HG03064 (cell line): ENCODE measurements at regions not wholly inside any gene's neighbourhood (a gene's known extent, or its start where the extent isn't known, plus 50 kb on each side); places are given as distances from the start of the nearest gene placed in this dataset.
A peak's percentile ranks its signal among the peaks of the same experiment; 100 is the strongest.

ENCODE experiments used
- ATAC-seq: cut with Tn5 transposase; IDR thresholded peaks from one replicate; pipeline ENCODE4 v1.9.1; 2021; ENCODE audit warnings: low read depth; ENCODE audit not compliant: unreplicated experiment

DNA sequence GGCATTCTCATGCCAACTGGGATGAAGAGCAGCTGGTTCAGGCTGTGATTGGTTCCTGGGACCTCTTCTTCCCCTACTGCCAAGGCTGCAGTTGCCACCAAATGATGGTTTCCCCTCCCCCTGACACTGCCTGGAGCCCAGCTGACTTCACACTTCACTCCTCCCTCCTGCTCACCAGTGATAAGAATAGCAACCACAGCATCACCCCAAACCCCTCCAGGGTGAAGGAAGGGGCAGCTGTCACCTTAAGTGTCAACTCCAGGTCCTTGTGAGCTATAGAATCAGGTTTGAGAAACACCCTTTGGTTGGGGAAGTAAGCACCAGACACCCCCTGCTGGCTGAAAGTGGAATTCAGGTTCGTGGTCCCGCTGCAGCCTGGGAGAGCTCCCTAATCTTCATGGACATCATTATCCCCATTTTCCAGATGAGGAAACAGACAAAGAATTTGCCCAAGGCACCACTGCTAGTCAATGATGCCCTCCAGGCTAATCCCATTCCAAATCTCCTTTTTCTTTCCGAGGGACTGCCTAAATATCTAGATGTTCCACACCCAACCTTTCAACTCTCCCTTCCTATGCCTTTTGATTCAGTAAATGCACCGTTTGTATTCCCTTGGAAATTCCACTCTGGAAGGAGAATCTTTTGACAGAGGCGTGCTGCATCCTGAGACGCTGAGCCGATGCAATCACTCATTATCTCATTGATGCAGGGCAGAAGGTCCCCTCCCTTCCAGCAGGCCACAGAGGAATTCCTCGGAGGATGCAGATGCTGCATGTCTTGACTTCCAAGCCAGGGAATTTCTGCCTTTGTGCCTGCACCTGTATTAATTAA, 50.6 kb upstream of the UQCRFS1 start:
- ATAC-seq = no peak

DNA sequence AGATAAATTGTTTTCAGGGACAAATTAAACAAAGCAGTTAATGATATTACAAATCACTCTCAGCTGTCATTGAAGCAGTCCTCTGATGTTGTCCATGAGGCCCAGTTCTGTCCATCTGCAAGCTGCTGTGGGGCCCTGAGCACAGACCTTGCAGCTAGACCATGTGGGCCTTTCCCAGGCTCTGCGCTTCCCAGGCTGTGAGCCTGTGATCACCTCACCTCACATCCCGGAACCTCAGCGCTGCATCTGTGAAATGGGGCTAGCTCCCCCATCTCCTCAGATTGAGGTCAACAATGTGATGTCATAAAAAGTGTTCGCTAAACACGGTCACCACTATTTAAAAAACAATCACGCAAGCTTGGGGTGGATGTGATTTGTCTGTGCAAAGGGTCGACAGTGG, 51.9 kb upstream of the UQCRFS1 start:
- no peak for ATAC-seq

DNA sequence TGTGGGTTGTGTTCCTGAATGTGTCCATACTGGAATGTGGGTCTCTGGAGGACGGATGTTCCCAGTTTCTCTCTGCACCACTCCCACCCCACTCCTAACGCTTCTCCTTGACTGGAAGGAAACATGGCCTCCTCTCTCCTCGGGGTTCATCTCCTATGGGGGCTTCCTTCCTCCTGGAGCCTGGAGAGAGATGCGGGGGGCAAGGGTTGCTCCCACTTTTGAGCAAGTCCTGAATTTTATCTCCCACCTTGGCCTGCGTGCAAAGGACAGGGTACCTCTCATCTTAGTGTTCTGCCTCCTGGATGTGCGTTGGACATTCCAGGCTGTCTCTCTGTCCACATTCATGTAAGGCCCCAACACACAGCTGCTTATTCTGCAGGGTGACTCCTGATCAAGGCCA, 52.5 kb upstream of the UQCRFS1 start:
- no peak for ATAC-seq

DNA sequence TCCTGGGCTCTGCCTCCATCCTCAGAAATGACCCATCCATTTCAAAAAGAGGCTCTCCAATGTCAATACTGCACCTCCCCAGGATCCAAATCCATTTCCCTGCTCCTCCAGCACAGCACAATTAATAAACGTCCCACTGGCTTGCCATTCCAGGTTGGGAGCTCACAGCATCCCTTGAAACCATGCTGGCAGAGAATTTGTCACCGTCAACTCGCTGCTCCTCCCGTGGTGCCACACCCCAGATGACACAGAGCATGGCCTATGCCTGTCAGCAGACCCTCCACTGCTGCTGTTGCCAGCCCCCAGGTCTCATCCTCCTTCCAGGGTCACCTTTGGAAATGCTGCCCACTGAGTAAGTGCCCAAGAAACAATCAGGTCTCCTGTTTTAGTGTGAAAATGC, 53.0 kb upstream of the UQCRFS1 start:
- no peak for ATAC-seq

DNA sequence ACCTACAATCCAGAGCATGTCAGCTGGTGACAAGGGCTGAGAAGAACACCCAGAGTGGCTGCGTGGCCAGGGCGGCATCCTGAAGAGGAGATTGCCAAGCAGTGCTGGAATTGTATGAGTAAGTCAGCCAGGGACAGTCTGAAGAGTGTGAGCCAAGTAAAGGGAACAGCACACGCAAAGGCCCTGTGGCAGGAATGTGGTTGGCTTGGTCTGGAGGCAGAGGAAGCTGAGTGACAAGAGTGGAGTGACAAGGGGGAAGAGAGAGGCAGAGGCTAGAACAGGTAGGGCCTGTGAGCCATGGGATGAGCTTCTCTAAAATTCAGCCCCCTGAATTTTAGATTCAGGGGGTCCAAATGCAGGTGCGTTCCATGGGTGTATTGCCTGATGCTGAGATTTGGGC, 53.7 kb upstream of the UQCRFS1 start:
- ATAC-seq = no peak

DNA sequence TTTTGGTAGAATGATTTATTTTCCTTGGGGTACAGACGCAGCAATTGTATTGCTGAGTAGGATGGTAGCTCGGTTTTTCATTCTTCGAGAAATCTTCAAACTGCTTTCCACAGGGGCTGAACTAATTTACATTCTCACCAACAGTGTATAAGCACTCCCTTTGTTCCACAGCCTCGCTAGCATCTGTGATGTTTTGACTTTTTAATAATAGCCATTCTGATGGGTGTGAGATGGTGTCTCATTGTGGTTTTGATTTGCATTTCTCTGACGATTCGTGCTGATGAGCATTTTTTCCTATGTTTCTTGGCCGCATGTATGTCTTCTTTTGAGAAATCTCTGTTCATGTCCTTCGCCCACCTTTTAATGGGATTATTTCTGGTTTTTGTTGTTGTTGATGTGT, 54.8 kb upstream of the UQCRFS1 start:
- ATAC-seq = no peak

DNA sequence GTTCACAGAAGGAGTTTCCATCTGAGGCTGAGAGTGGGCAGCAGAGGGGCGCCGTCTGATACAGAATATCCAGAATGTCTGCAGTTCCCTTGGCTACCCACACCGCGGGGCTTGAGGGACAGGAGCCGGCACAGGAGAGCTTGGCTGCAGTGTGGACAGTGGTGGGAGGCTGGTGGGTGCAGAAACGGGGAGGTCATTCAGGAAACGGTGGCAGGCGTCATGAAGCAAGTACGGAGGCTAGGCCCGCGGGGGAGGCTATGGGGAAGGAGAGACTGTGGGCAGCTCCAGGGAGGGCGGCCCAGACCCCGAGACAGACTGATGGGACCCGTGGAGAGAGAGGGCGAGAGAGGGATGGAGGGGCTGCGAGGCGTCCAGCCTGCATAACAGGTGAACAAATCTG, 55.2 kb upstream of the UQCRFS1 start:
- ATAC-seq = no peak

- ATAC-seq = no peak
Observed at GRCh38 chr19:29268721-29269393, 55.9 kb upstream of the UQCRFS1 start.

DNA sequence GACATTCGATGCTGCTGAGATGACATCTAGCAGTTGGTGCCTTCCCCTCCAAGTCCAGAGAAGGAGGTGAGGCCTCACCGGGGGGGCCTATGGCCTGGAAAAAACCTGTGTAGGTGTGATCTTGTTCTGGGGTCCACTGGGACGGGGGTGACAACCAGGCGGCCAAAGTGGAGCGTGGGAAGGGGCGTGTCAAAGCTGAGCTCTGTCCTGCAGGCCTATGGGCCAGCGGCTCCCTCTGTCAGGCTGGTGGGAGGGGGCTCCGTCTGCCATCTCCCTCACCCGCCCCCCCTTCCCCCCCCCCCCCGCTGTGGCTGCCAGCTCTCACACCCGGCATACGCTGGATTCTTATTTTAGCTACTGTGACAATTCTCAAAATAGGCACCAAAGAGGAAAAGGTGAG, 56.7 kb upstream of the UQCRFS1 start:
- no peak for ATAC-seq

GRCh38 chr19:29271341-29271740, 58.4 kb upstream of the UQCRFS1 start:
- no peak for ATAC-seq

DNA sequence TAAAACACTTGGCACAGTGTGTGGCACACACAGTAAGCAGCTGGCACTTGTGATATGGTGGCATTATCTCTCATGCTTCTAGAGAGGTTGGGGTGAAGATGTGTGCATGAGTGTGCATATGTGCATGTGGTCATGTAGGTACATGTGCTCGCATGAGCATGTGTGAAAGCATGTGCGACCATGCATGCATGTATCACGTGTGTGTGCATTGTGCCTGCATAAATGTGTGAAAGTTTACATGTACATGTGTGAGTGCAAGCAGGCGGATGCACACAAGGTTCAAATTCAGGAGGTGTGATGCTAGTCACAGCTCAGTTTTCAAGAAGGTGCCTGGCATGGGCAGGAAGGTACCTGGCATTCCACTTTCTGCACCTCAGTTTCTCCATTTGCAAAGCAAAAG, 59.0 kb upstream of the UQCRFS1 start:
- no peak for ATAC-seq

DNA sequence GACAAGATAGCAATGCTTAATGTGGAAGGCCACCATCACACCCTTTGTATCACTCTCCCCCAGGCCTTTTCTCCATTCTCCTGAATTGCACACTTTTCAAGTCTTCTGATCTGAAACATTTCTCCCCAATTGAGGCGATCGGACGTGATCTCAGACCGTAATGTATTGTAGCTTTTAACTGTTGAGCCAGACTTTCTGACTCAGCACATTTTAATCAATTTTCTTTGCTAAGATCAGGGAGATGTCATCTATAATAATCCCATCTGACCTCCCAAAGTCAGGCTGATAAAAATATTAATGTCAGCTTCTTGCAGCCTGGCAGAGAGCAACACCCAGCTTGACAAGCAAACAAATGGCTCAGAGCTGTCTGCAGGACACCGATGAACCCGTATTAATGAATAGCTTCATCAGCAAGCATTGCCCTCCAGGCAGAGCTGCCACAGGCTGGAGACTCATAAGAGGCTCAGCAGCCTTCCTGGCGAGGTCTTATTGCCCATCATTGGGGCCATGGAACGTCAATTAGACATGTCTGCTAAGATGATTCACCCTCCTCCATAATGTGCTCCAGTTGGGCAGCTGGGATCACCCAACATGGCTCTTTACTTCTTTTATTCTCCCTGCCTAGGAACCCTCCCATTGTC, 60.2 kb upstream of the UQCRFS1 start:
- ATAC-seq = no peak

DNA sequence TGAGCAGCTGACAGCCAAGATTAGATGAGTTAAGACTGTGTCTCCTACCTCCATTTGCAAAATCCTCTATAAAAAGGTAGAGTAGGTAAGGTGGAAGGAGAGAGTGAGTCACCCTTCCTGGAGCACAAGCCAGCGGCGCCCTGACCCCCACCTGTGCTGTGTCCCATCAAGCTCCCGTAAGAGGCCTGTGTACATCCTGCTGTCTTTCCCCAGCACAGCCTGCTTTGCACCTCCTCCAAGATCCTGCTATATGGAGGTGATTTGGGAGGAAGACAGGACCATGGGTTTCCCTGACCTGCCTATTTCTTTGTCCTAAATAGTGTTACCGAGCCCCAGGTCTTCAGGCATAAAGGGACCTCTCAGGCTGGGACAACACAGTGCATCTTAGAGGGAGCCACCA, 62.3 kb upstream of the UQCRFS1 start:
- no peak for ATAC-seq

DNA sequence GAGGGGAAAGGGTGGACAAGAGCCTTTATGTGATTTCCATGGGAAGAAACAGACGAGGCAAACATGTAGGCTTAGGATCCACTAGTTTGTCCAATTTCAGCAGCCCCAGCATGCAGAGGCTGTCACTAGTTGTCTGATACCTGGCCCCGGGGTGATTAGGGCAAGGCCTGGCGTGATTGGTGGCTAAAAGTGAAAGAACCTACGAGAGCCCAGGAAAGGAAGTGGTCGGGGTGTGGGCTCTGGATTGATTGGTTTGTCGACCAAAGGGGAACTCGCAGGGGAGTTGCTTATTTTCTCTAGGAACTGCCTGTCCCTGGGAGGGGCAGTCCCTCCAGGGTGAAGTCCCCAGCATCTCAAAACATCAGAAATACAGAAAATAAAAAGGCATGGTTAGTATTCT, 64.2 kb upstream of the UQCRFS1 start:
- ATAC-seq = peak; percentile 94

DNA sequence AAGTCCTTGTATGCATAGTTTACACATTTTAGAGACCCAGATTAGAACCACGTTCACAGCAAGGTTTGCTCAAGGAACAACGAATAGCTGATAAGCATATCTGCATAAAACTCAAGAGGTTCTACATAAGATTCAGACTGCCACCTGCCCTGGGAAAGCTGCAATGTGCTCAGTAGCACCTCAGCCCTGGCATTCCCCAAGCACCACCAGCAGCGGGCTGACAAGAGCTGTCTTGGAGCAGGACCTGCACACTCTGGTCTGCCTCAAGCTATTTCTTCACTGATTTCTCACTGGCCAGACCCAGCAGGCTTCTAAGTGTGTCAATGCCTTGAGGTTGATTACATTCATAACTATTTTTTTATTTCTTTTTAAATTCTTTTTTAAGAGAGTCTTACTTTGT, 65.8 kb upstream of the UQCRFS1 start:
- no peak for ATAC-seq

DNA sequence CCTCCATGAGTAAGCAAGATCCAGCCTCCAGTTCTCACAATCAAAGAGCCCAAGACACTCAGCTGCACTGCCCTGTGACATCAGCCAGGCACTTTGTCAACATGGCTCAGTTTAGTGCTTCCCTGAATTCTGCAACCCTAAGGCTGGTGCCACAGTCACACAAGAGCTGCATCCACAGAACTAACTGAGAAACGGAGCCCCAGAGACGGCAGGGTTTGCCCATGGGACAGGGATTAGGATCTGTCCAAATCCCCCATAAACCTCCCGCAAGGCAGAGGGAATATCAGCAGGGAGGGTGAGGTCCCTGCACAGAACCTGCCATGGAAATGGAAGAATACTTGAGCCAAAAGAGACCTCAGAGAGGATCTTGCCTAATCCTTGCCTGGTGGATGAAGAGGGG, 70.4 kb upstream of the UQCRFS1 start:
- no peak for ATAC-seq

- ATAC-seq = no peak
Observed at GRCh38 chr19:29285187-29285687, 72.3 kb upstream of the UQCRFS1 start.

DNA sequence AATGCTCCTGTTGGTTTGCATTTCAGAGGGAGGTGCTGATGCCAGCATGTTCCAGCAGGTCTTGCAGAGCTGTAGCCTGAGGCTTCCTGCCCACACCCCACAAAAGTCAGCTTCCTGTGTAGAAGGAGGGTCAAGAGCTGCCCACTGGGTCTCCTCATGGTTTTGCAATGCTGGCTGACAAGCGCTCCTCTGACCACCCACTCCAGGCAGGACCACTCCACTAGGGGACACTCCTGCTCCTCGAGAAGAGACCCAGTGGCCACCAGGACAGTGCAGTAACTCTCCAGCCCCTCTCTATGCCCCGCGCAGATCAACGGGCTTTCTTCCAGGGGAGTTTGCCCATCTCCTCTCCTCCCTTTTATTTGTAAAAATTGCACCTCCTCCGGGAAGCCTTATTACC, 72.9 kb upstream of the UQCRFS1 start:
- ATAC-seq = no peak

DNA sequence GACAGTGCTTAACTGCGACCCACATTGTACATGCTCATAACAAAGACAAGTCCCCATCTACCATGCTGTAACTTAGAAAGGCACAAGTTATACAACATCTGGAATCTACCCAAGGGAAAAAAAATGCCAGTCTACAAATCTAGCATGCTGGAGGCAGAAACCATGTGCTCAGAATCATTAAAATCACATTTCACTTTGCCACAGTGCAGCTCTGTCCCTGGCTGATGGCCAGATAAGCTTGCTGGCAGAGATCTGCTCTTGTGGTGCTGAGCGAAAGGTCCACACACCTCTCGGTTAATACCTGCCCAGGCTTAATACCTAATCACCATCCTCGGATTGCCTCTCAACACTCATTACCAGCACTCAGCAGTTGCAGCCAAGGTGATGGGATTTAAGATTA, 74.1 kb upstream of the UQCRFS1 start:
- no peak for ATAC-seq

DNA sequence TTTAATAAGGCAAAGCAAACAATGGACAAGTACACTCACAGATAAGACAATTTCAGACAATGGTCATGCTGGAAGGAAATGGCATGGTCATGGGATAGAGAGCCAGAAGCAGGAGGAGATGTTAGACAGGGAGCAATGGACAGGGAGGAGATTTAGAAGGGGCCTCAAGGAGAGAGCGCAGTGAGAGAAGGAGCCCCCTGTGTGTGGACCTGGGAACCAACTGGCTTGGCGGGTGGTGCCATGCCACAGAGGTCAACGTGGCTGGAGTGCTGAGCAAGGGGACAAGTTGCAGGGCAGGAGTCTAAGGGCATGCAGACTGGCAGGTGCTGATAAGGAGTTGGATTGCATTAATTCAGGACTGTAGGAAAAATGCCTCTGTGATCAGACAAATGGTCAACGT, 75.3 kb upstream of the UQCRFS1 start:
- no peak for ATAC-seq

DNA sequence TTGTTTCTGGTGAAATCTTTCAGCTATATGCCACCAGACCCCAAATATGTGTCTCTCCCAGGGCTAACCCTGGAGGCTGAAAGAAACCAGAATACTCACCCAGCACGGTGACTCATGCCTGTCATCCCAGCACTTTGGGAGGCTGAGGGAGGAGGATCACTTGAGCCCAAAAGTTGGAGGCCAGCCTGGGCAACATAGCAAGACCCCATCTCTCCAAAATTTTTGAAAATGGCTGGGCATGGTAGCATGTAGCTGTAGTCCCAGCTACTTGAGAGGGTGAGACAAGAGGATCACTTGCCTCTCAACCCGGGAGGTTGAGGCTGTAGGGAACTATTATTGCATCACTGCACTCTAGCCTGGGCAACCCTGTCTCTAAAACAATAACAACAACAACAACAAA, 76.1 kb upstream of the UQCRFS1 start:
- no peak for ATAC-seq

DNA sequence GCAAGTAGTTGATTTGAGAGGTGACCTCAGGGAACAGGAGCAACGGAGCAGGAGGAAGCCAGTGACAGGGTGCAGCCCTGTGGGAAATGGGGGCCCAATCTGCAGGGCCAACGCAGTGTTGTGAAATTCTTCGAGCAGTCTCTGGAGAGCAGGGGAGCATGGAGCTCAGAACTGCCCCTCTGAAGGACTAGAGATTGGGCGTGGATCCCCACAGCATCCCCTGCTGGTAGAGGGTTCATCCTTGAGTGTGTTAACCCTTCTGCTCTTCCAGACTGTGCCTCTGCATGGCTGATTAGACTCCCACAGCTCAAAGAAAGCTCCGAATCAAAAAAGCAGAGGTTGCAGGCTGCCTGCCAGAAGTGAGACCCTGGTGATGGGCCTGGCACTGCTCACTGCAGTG, 77.9 kb upstream of the UQCRFS1 start:
- no peak for ATAC-seq
